GM12891 (cell line): ENCODE measurements at regions not wholly inside any gene's neighbourhood (a gene's known extent, or its start where the extent isn't known, plus 50 kb on each side); places are given as distances from the start of the nearest gene placed in this dataset.

Experiments used
- DNase-seq: peaks from one replicate; pipeline ENCODE4 v3.0.0; 2011; ENCODE audit warnings: low spot score; ENCODE audit not compliant: insufficient read length
- FAIRE-seq: peaks from 2 replicates; lab custom pipeline; 2011; peaks lifted over from hg19 to GRCh38; lab: Jason Lieb, UNC
- PAX5 ChIP-seq: IDR thresholded peaks from 2 replicates; pipeline ENCODE4 v1.6.1; 2011; ENCODE audit warnings: low read length, moderate library complexity, mild to moderate bottlenecking; ENCODE audit not compliant: insufficient read depth, severe bottlenecking
- POLR2A ChIP-seq: IDR thresholded peaks from 2 replicates; pipeline ENCODE4 v1.6.1; 2011; ENCODE audit warnings: low read depth, low read length, control low read depth
- POLR2AphosphoS5 ChIP-seq: IDR thresholded peaks from 2 replicates; pipeline ENCODE4 v1.6.1; 2011; ENCODE audit warnings: low read depth, low read length, control low read depth
- POU2F2 ChIP-seq: IDR thresholded peaks from 2 replicates; pipeline ENCODE4 v1.6.1; 2011; ENCODE audit warnings: low read depth, mild to moderate bottlenecking, control low read depth, low read length, moderate library complexity
- SPI1 ChIP-seq: IDR thresholded peaks from 2 replicates; pipeline ENCODE4 v1.6.1; 2011; ENCODE audit warnings: low read depth, low read length, control low read depth
- TAF1 ChIP-seq: IDR thresholded peaks from 2 replicates; pipeline ENCODE4 v1.6.1; 2011; ENCODE audit warnings: low read depth, low read length, control low read depth

- no peak for DNase-seq
- TF ChIP-seq POLR2AphosphoS5 (no peak), POLR2A (no peak), PAX5 (no peak), SPI1 (no peak)
- no peak for FAIRE-seq
Measured at GRCh38 chr2:83561592-83561991, 897.5 kb downstream of the SUCLG1 start.

GRCh38 chr2:83536556-83536955, 922.5 kb downstream of the SUCLG1 start:
- FAIRE-seq, result no peak
- TF ChIP-seq TAF1 (no peak), POU2F2 (no peak), PAX5 (no peak), POLR2A (no peak), SPI1 (no peak), POLR2AphosphoS5 (no peak)
- no peak for DNase-seq

GRCh38 chr2:83534416-83534815, 924.7 kb downstream of the SUCLG1 start:
- TF ChIP-seq TAF1 (no peak), POU2F2 (no peak), SPI1 (no peak), POLR2AphosphoS5 (no peak), PAX5 (no peak), POLR2A (no peak)
- no peak for FAIRE-seq
- no peak for DNase-seq

- FAIRE-seq, result no peak
- TF ChIP-seq POU2F2 (no peak), TAF1 (no peak), PAX5 (no peak), POLR2AphosphoS5 (no peak), SPI1 (no peak)
- DNase-seq, result no peak
Measured at GRCh38 chr2:83531206-83531826, 927.8 kb downstream of the SUCLG1 start.

- FAIRE-seq, result no peak
- DNase-seq, result no peak
- TF ChIP-seq SPI1, result no peak
- no peak for TF ChIP-seq POLR2AphosphoS5
- TF ChIP-seq POU2F2, result no peak
- no peak for TF ChIP-seq PAX5
- TF ChIP-seq POLR2A, result no peak
- TF ChIP-seq TAF1, result no peak
Measured at GRCh38 chr2:83528767-83529166, 930.3 kb downstream of the SUCLG1 start.

- TF ChIP-seq POLR2AphosphoS5 (no peak), TAF1 (no peak), PAX5 (no peak), POLR2A (no peak), POU2F2 (no peak), SPI1 (no peak)
- FAIRE-seq (no peak), DNase-seq (no peak)
Measured at GRCh38 chr2:83522891-83523493, 936.1 kb downstream of the SUCLG1 start.

GRCh38 chr2:83517727-83518368, 941.2 kb downstream of the SUCLG1 start:
- no peak for DNase-seq
- TF ChIP-seq POU2F2 (no peak), PAX5 (no peak), POLR2A (no peak), TAF1 (no peak), POLR2AphosphoS5 (no peak), SPI1 (no peak)
- FAIRE-seq, result no peak

GRCh38 chr2:83516503-83516902, 942.6 kb downstream of the SUCLG1 start:
- DNase-seq (no peak), FAIRE-seq (no peak)
- no peak for TF ChIP-seq SPI1
- no peak for TF ChIP-seq POLR2A
- no peak for TF ChIP-seq POLR2AphosphoS5
- no peak for TF ChIP-seq PAX5
- TF ChIP-seq POU2F2, result no peak
- no peak for TF ChIP-seq TAF1

- no peak for DNase-seq
- FAIRE-seq, result no peak
- TF ChIP-seq POLR2AphosphoS5 (no peak), PAX5 (no peak), POU2F2 (no peak), SPI1 (no peak), TAF1 (no peak), POLR2A (no peak)
Measured at GRCh38 chr2:83487451-83487850, 971.6 kb downstream of the SUCLG1 start.

- FAIRE-seq (no peak), DNase-seq (no peak)
- TF ChIP-seq PAX5 (no peak), POLR2A (no peak), TAF1 (no peak), POLR2AphosphoS5 (no peak), SPI1 (no peak), POU2F2 (no peak)
Measured at GRCh38 chr2:83481436-83481835, 977.6 kb downstream of the SUCLG1 start.

- TF ChIP-seq TAF1 (no peak), POU2F2 (no peak), POLR2A (no peak), POLR2AphosphoS5 (no peak), PAX5 (no peak), SPI1 (no peak)
- FAIRE-seq (no peak), DNase-seq (no peak)
Measured at GRCh38 chr2:83478037-83478436, 981.0 kb downstream of the SUCLG1 start.
